HL-60 (cell line): ENCODE measurements at regions not wholly inside any gene's neighbourhood (a gene's known extent, or its start where the extent isn't known, plus 50 kb on each side); places are given as distances from the start of the nearest gene placed in this dataset.

ENCODE experiments used
- DNase-seq, 2 experiments: peaks; one replicate each; pipeline ENCODE4 v3.0.0-alpha.2; 2010 to 2020; ENCODE audit warnings: low read depth in 1 of 2, low spot score in 1 of 2
- H3K27ac ChIP-seq: fragments of 250-450 bp; sonication (Bioruptor Pico); replicated peaks from 2 replicates; pipeline ENCODE4 v1.5.1; 2020; ENCODE audit warnings: mild to moderate bottlenecking, moderate library complexity
- H3K27me3 ChIP-seq: fragments of 250-450 bp; sonication (Bioruptor Pico); 2 replicates; pipeline ENCODE4 v1.5.1; 2021; ENCODE audit warnings: mild to moderate bottlenecking, moderate library complexity; ENCODE audit not compliant: insufficient read depth, poor library complexity, severe bottlenecking
- H3K4me3 ChIP-seq: replicated peaks from 2 replicates; pipeline ENCODE4 v1.5.1; 2011; ENCODE audit warnings: mild to moderate bottlenecking, control low read depth, low read length; ENCODE audit not compliant: insufficient read depth
- CTCF ChIP-seq: IDR thresholded peaks from one replicate; pipeline ENCODE4 v1.5.1; 2011; ENCODE audit warnings: low read length, control low read depth, inconsistent platforms; ENCODE audit not compliant: insufficient read depth
- GABPA ChIP-seq: IDR thresholded peaks from 2 replicates; pipeline ENCODE4 v1.6.1; 2012; ENCODE audit warnings: low read depth
- POLR2AphosphoS5 ChIP-seq: IDR thresholded peaks from 2 replicates; pipeline ENCODE4 v1.6.1; 2012; ENCODE audit warnings: low read depth
- REST ChIP-seq: IDR thresholded peaks from 2 replicates; pipeline ENCODE4 v1.6.1; 2012; ENCODE audit warnings: low read depth; ENCODE audit not compliant: insufficient replicate concordance
- SPI1 ChIP-seq: IDR thresholded peaks from 2 replicates; pipeline ENCODE4 v1.6.1; 2012; ENCODE audit warnings: low read depth, mild to moderate bottlenecking, borderline replicate concordance

- Histone ChIP-seq H3K27me3 (no peaks in the 10 kb centered on the region), H3K4me3 (no peak overlapping the region), H3K27ac (no peak overlapping the region)
- TF ChIP-seq SPI1 (no peak), GABPA (no peak), CTCF (no peak), REST (no peak), POLR2AphosphoS5 (no peak)
- no peak for DNase-seq
These were observed 294.8 kb upstream of the ADAMTS5 start for GRCh38 chr21:27261676-27262075.

- DNase-seq, result no peak
- H3K27me3 ChIP-seq, result no peaks in the 10 kb centered on the region
- TF ChIP-seq GABPA (no peak), SPI1 (no peak), POLR2AphosphoS5 (no peak), CTCF (no peak), REST (no peak)
- no peak overlapping the region for H3K27ac ChIP-seq
- no peak overlapping the region for H3K4me3 ChIP-seq
These were observed 293.8 kb upstream of the ADAMTS5 start for GRCh38 chr21:27260728-27261127.

GRCh38 chr21:27258742-27259448 lies 292.0 kb upstream of the ADAMTS5 start:
- no peak overlapping the region for H3K27ac ChIP-seq
- no peak overlapping the region for H3K4me3 ChIP-seq
- no peak for TF ChIP-seq POLR2AphosphoS5
- TF ChIP-seq SPI1, result no peak
- TF ChIP-seq CTCF, result no peak
- no peak for TF ChIP-seq GABPA
- TF ChIP-seq REST, result no peak
- no peak for DNase-seq
- H3K27me3 ChIP-seq, result no peaks in the 10 kb centered on the region
